ENCODE measurements at regions not wholly inside any gene's neighbourhood (a gene's known extent, or its start where the extent isn't known, plus 50 kb on each side); places are given as distances from the start of the nearest gene placed in this dataset.

GRCh38 chr2:3927031-3927430 is 223.7 kb downstream of the DCDC2C start:
- TF ChIP-seq CTCF (IDR thresholded peaks at IDR 0.05; ENCODE audit: insufficient read depth, low read length, poor library complexity, severe bottlenecking) = no peak
- TF ChIP-seq EZH2phosphoT487 (conservative IDR thresholded peaks at IDR 0.05; ENCODE audit: low read length) = no peak
